GM23338 (cell line): ENCODE measurements at regions not wholly inside any gene's neighbourhood (a gene's known extent, or its start where the extent isn't known, plus 50 kb on each side); places are given as distances from the start of the nearest gene placed in this dataset.

Experiments used
- ATAC-seq: fragments of 200-7000 bp; cut with Tn5 transposase; 3 replicates; pipeline ENCODE4 v1.9.1; 2020
- DNase-seq: peaks from one replicate; pipeline ENCODE4 v3.0.0-alpha.2; 2015; ENCODE audit warnings: low spot score
- H2AFZ ChIP-seq: fragments of 200-600 bp; sonication (generic); 2 replicates; pipeline ENCODE4 v1.8.0; 2016; ENCODE audit warnings: antibody characterized with exemption, mild to moderate bottlenecking, moderate library complexity
- H3F3A ChIP-seq: fragments of 200-600 bp; sonication (generic); replicated peaks from 2 replicates; pipeline ENCODE4 v1.8.0; 2017; ENCODE audit warnings: antibody characterized with exemption, mixed run types, low read depth
- H3K27ac ChIP-seq: fragments of 200-600 bp; sonication (generic); 2 replicates; pipeline ENCODE4 v1.6.1; 2016; ENCODE audit warnings: low read depth
- H3K27me3 ChIP-seq: fragments of 200-600 bp; sonication (generic); 2 replicates; pipeline ENCODE4 v1.8.0; 2016; ENCODE audit warnings: mild to moderate bottlenecking, mixed run types, moderate library complexity; ENCODE audit not compliant: insufficient read depth
- H3K36me3 ChIP-seq: fragments of 200-600 bp; sonication (generic); 2 replicates; pipeline ENCODE4 v1.8.0; 2016; ENCODE audit warnings: mild to moderate bottlenecking; ENCODE audit not compliant: insufficient read depth
- H3K4me1 ChIP-seq: fragments of 200-600 bp; sonication (generic); 2 replicates; pipeline ENCODE4 v1.8.0; 2016; ENCODE audit warnings: mild to moderate bottlenecking, moderate library complexity; ENCODE audit not compliant: insufficient read depth
- H3K4me2 ChIP-seq: fragments of 200-600 bp; sonication (generic); 2 replicates; pipeline ENCODE4 v1.7.1; 2017; ENCODE audit warnings: mixed run types
- H3K4me3 ChIP-seq: fragments of 200-600 bp; sonication (generic); 2 replicates; pipeline ENCODE4 v1.6.1; 2016; ENCODE audit warnings: mixed run types
- H3K79me2 ChIP-seq: fragments of 200-600 bp; sonication (generic); replicated peaks from 2 replicates; pipeline ENCODE4 v1.8.0; 2017; ENCODE audit warnings: mild to moderate bottlenecking; ENCODE audit not compliant: insufficient read depth
- H3K9me2 ChIP-seq: fragments of 200-600 bp; sonication (generic); 2 replicates; pipeline ENCODE4 v1.8.0; 2017; ENCODE audit not compliant: insufficient read depth
- H4K20me1 ChIP-seq: fragments of 200-600 bp; sonication (generic); replicated peaks from 2 replicates; pipeline ENCODE4 v1.8.0; 2017; ENCODE audit warnings: mild to moderate bottlenecking; ENCODE audit not compliant: insufficient read depth
- H3K27ac Mint-ChIP-seq: 2 replicates; pipeline ENCODE4 v1.8.0; 2020; ENCODE audit warnings: inconsistent platforms, mild to moderate bottlenecking, moderate library complexity, mixed read lengths
- H3K27me3 Mint-ChIP-seq: 3 replicates; pipeline ENCODE4 v1.8.0; 2022; ENCODE audit warnings: low read depth, mild to moderate bottlenecking, moderate library complexity, mixed read lengths, inconsistent platforms; ENCODE audit not compliant: insufficient read depth, poor library complexity
- H3K36me3 Mint-ChIP-seq: 3 replicates; pipeline ENCODE4 v1.8.0; 2021; ENCODE audit warnings: low read depth, mild to moderate bottlenecking, inconsistent platforms, moderate library complexity, mixed read lengths
- H3K4me1 Mint-ChIP-seq: 3 replicates; pipeline ENCODE4 v1.8.0; 2020; ENCODE audit warnings: mild to moderate bottlenecking, inconsistent platforms, mixed read lengths
- H3K4me3 Mint-ChIP-seq: 3 replicates; pipeline ENCODE4 v1.8.0; 2021; ENCODE audit warnings: moderate library complexity, mild to moderate bottlenecking, inconsistent platforms, mixed read lengths
- H3K9me3 Mint-ChIP-seq: 3 replicates; pipeline ENCODE4 v1.8.0; 2020; ENCODE audit warnings: moderate library complexity, mild to moderate bottlenecking, inconsistent platforms, mixed read lengths
- CREB1 ChIP-seq: fragments of 250-450 bp; sonication (Bioruptor Pico); IDR thresholded peaks from 2 replicates; pipeline ENCODE4 v1.5.0; 2020; ENCODE audit warnings: low read depth, mild to moderate bottlenecking, moderate library complexity
- ETS1 ChIP-seq: IDR thresholded peaks from 2 replicates; pipeline ENCODE4 v1.6.1; 2016; ENCODE audit warnings: antibody characterized with exemption
- EZH2 ChIP-seq: fragments of 200-600 bp; sonication (generic); IDR thresholded peaks from one replicate; pipeline ENCODE4 v1.8.0; 2017; ENCODE audit warnings: antibody characterized with exemption, mild to moderate bottlenecking, low read depth; ENCODE audit not compliant: unreplicated experiment
- EZH2phosphoT487 ChIP-seq: fragments of 200-600 bp; sonication (generic); IDR thresholded peaks from one replicate; pipeline ENCODE4 v1.8.1; 2018; ENCODE audit warnings: antibody characterized with exemption; ENCODE audit not compliant: unreplicated experiment
- JUNB ChIP-seq: IDR thresholded peaks from one replicate; pipeline ENCODE4 v1.6.1; 2016; ENCODE audit warnings: antibody characterized with exemption; ENCODE audit not compliant: unreplicated experiment
- NANOG ChIP-seq: IDR thresholded peaks from 2 replicates; pipeline ENCODE4 v1.6.1; 2016; ENCODE audit warnings: antibody characterized with exemption, borderline replicate concordance
- POLR2AphosphoS5 ChIP-seq: IDR thresholded peaks from 2 replicates; pipeline ENCODE4 v1.6.1; 2016; ENCODE audit warnings: antibody characterized with exemption, low read depth
- STAT1 ChIP-seq: IDR thresholded peaks from one replicate; pipeline ENCODE4 v1.6.1; 2016; ENCODE audit warnings: antibody characterized with exemption; ENCODE audit not compliant: unreplicated experiment
- ZNF114 ChIP-seq: fragments of 250-450 bp; sonication (Bioruptor Pico); IDR thresholded peaks from 2 replicates; pipeline ENCODE4 v1.5.0; 2020; ENCODE audit warnings: mild to moderate bottlenecking, moderate library complexity
- ZNF331 ChIP-seq: fragments of 250-450 bp; sonication (Bioruptor Pico); IDR thresholded peaks from 2 replicates; pipeline ENCODE4 v1.5.0; 2020; ENCODE audit warnings: low read depth, mild to moderate bottlenecking, moderate library complexity
- ZNF462 ChIP-seq: fragments of 250-450 bp; sonication (Bioruptor Pico); IDR thresholded peaks from 2 replicates; pipeline ENCODE4 v1.5.0; 2020; ENCODE audit warnings: mild to moderate bottlenecking, moderate library complexity
- TF ChIP-seq, protein P1 (sequence below): IDR thresholded peaks from one replicate; pipeline ENCODE4 v1.6.1; 2018; ENCODE audit warnings: antibody characterized with exemption; ENCODE audit not compliant: unreplicated experiment
- TF ChIP-seq, protein P2 (sequence below), 2 experiments: fragments of 200-600 bp in 1 of 2; sonication (generic) in 1 of 2; conservative IDR thresholded peaks; 2 replicates each; pipeline versions ENCODE4 v1.5.1 to v1.6.1; 2016 to 2017; ENCODE audit warnings: antibody characterized with exemption in 2 of 2, low read depth in 2 of 2, mild to moderate bottlenecking in 2 of 2, moderate library complexity in 1 of 2

- Histone ChIP-seq H2AFZ (no peak overlapping the region), H3K4me3 (no peak overlapping the region), H4K20me1 (no peaks in the 10 kb centered on the region), H3K36me3 (no peaks in the 10 kb centered on the region), H3F3A (no peaks in the 10 kb centered on the region), H3K4me2 (no peak overlapping the region), H3K27me3 (no peaks in the 10 kb centered on the region), H3K4me1 (no peaks in the 10 kb centered on the region), H3K79me2 (no peaks in the 10 kb centered on the region), H3K27ac (no peak overlapping the region), H3K9me2 (no peaks in the 10 kb centered on the region)
- ATAC-seq (no peak), DNase-seq (no peak)
- no peak overlapping the region for H3K27ac Mint-ChIP-seq
- H3K9me3 Mint-ChIP-seq: 0 out of 3 replicates have a peak, but pooled peaks cover 2% of the 10 kb centered on the region
- no peak overlapping the region for H3K4me3 Mint-ChIP-seq
- no peaks in the 10 kb centered on the region for H3K36me3 Mint-ChIP-seq
- H3K4me1 Mint-ChIP-seq: no peaks in the 10 kb centered on the region
- H3K27me3 Mint-ChIP-seq: no peaks in the 10 kb centered on the region
- TF ChIP-seq ZNF331 (no peak), ZNF462 (CRISPR knock-in tag) (no peak), STAT1 (no peak), EZH2phosphoT487 (no peak), ZNF114 (CRISPR knock-in tag) (no peak), NANOG (no peak), CREB1 (CRISPR knock-in tag) (no peak), ETS1 (no peak), JUNB (no peak), POLR2AphosphoS5 (no peak), EZH2 (no peak)
- TF ChIP-seq, protein P1, sequence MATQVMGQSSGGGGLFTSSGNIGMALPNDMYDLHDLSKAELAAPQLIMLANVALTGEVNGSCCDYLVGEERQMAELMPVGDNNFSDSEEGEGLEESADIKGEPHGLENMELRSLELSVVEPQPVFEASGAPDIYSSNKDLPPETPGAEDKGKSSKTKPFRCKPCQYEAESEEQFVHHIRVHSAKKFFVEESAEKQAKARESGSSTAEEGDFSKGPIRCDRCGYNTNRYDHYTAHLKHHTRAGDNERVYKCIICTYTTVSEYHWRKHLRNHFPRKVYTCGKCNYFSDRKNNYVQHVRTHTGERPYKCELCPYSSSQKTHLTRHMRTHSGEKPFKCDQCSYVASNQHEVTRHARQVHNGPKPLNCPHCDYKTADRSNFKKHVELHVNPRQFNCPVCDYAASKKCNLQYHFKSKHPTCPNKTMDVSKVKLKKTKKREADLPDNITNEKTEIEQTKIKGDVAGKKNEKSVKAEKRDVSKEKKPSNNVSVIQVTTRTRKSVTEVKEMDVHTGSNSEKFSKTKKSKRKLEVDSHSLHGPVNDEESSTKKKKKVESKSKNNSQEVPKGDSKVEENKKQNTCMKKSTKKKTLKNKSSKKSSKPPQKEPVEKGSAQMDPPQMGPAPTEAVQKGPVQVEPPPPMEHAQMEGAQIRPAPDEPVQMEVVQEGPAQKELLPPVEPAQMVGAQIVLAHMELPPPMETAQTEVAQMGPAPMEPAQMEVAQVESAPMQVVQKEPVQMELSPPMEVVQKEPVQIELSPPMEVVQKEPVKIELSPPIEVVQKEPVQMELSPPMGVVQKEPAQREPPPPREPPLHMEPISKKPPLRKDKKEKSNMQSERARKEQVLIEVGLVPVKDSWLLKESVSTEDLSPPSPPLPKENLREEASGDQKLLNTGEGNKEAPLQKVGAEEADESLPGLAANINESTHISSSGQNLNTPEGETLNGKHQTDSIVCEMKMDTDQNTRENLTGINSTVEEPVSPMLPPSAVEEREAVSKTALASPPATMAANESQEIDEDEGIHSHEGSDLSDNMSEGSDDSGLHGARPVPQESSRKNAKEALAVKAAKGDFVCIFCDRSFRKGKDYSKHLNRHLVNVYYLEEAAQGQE: no peak
- TF ChIP-seq, protein P2, sequence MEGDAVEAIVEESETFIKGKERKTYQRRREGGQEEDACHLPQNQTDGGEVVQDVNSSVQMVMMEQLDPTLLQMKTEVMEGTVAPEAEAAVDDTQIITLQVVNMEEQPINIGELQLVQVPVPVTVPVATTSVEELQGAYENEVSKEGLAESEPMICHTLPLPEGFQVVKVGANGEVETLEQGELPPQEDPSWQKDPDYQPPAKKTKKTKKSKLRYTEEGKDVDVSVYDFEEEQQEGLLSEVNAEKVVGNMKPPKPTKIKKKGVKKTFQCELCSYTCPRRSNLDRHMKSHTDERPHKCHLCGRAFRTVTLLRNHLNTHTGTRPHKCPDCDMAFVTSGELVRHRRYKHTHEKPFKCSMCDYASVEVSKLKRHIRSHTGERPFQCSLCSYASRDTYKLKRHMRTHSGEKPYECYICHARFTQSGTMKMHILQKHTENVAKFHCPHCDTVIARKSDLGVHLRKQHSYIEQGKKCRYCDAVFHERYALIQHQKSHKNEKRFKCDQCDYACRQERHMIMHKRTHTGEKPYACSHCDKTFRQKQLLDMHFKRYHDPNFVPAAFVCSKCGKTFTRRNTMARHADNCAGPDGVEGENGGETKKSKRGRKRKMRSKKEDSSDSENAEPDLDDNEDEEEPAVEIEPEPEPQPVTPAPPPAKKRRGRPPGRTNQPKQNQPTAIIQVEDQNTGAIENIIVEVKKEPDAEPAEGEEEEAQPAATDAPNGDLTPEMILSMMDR (conservative IDR thresholded peaks at IDR 0.05; ENCODE audit: low read depth in 2 of 2): no peak
Measured at GRCh38 chr5:52181403-52181802, 606.3 kb upstream of the ITGA1 start.
